ENCODE measurements at regions not wholly inside any gene's neighbourhood (a gene's known extent, or its start where the extent isn't known, plus 50 kb on each side); places are given as distances from the start of the nearest gene placed in this dataset.

DNA sequence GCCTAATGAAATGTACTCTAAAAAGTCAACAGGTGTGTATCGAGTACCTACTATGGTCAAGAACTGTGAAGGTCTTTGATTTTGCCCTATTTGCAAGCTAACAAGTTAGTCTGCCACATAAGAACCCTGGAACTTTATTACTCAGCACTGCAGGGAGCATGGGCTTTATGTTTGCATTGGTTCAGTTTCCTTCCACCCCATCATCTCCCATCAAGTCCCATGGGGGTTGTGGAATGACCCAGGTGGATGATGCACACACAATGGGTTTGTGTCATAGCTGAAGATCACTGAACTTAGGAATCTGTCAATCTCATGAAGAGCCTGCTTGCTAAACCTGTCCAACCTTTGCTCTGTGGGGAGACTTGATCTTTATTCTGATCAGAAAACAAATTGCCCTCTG is 265.5 kb downstream of the RPRM start:
- no peaks in the 10 kb centered on the region for H3K36me3 ChIP-seq (ENCODE audit: control insufficient read depth, insufficient read depth, low read length)
- TF ChIP-seq, protein P1, sequence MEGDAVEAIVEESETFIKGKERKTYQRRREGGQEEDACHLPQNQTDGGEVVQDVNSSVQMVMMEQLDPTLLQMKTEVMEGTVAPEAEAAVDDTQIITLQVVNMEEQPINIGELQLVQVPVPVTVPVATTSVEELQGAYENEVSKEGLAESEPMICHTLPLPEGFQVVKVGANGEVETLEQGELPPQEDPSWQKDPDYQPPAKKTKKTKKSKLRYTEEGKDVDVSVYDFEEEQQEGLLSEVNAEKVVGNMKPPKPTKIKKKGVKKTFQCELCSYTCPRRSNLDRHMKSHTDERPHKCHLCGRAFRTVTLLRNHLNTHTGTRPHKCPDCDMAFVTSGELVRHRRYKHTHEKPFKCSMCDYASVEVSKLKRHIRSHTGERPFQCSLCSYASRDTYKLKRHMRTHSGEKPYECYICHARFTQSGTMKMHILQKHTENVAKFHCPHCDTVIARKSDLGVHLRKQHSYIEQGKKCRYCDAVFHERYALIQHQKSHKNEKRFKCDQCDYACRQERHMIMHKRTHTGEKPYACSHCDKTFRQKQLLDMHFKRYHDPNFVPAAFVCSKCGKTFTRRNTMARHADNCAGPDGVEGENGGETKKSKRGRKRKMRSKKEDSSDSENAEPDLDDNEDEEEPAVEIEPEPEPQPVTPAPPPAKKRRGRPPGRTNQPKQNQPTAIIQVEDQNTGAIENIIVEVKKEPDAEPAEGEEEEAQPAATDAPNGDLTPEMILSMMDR (IDR thresholded peaks at IDR 0.05; ENCODE audit: insufficient read depth, low read length, poor library complexity, severe bottlenecking): no peak
- no peak for DNase-seq (ENCODE audit: low read depth)
- H3K27me3 ChIP-seq (ENCODE audit: control insufficient read depth, insufficient read depth, low read length): no peaks in the 10 kb centered on the region
- no peak overlapping the region for H3K4me3 ChIP-seq (ENCODE audit: low read depth, low read length)

- Histone ChIP-seq H3K36me3 (ENCODE audit: control insufficient read depth, insufficient read depth, low read length) (no peaks in the 10 kb centered on the region), H3K27me3 (ENCODE audit: control insufficient read depth, insufficient read depth, low read length) (no peaks in the 10 kb centered on the region), H3K4me3 (ENCODE audit: low read depth, low read length) (no peak overlapping the region)
- no peak for DNase-seq (ENCODE audit: low read depth)
- TF ChIP-seq, protein P1 (IDR thresholded peaks at IDR 0.05; ENCODE audit: insufficient read depth, low read length, poor library complexity, severe bottlenecking): no peak
Measured at GRCh38 chr2:153197402-153198386, 280.9 kb downstream of the RPRM start.

DNA sequence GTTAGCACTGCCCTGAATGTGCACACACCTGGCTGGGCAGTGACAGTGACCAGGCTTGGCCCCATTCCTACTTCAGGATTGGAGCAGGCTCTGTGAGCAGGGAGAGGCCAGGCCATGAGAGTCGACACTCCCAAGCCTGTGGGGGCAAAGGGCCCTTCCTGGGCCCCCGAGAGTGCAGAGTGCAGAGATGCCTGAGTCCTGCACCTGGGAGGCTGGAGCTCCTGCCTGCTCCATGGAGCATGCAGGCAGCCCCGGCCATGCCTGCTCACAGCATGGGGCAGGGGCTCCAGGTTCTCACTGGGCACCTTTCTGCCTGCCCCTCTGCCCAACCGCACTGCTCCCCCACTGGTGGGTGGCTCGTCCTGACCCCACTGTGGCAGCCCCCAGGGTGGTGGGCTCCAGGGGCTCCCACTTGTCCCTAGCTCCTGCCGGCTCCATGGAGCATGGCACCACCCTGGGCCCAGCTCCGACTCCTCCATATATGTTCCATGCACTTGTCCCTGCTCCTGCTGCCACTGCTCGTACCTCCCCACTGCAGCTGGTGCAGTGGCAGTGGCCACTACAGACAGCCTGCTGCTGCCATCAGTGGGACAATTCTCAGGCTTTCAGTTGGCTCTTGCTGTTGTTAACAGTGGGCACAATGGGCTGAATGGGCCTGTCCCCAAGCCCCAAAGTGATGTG is 282.0 kb downstream of the RPRM start:
- no peak for DNase-seq (ENCODE audit: low read depth)
- Histone ChIP-seq H3K36me3 (ENCODE audit: control insufficient read depth, insufficient read depth, low read length) (no peaks in the 10 kb centered on the region), H3K4me3 (ENCODE audit: low read depth, low read length) (no peak overlapping the region), H3K27me3 (ENCODE audit: control insufficient read depth, insufficient read depth, low read length) (no peaks in the 10 kb centered on the region)
- TF ChIP-seq, protein P1 (IDR thresholded peaks at IDR 0.05; ENCODE audit: insufficient read depth, low read length, poor library complexity, severe bottlenecking): no peak

- DNase-seq (ENCODE audit: low read depth): no peak
- TF ChIP-seq, protein P1 (IDR thresholded peaks at IDR 0.05; ENCODE audit: insufficient read depth, low read length, poor library complexity, severe bottlenecking): no peak
Measured at GRCh38 chr2:153195342-153195741, 283.2 kb downstream of the RPRM start.

GRCh38 chr2:153189091-153189888 is 289.3 kb downstream of the RPRM start:
- Histone ChIP-seq H3K36me3 (ENCODE audit: control insufficient read depth, insufficient read depth, low read length) (no peaks in the 10 kb centered on the region), H3K4me3 (ENCODE audit: low read depth, low read length) (no peak overlapping the region), H3K27me3 (ENCODE audit: control insufficient read depth, insufficient read depth, low read length) (no peaks in the 10 kb centered on the region)
- TF ChIP-seq, protein P1 (IDR thresholded peaks at IDR 0.05; ENCODE audit: insufficient read depth, low read length, poor library complexity, severe bottlenecking): no peak
- no peak for DNase-seq (ENCODE audit: low read depth)

More at GRCh38 chr2:153195342-153195741, 283.2 kb downstream of the RPRM start:
- Histone ChIP-seq H3K27me3 (ENCODE audit: control insufficient read depth, insufficient read depth, low read length) (no peaks in the 10 kb centered on the region), H3K36me3 (ENCODE audit: control insufficient read depth, insufficient read depth, low read length) (no peaks in the 10 kb centered on the region), H3K4me3 (ENCODE audit: low read depth, low read length) (no peak overlapping the region)

Measured in kidney epithelial cell (primary cell).